ENCODE measurements at regions not wholly inside any gene's neighbourhood (a gene's known extent, or its start where the extent isn't known, plus 50 kb on each side); places are given as distances from the start of the nearest gene placed in this dataset.

DNA sequence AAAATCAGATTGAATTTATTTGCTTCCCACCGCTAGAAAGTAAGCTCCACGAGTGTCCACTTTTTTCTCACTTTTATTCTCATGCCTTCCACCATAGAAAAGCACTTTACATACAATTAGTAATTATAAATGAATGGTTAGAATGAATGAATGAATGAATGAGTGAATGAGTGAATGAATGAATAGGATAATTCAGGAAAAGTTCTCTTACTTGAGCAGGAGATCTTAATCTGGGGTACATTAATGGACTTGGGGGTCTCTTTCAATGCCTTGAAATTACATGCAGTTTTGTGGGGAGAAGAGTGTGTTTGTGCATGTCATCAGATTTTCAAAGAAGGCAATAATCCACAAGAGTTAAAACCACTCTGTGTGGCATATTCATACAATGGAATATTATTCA is 229.9 kb upstream of the NR4A3 start:
- no peak for DNase-seq (ENCODE audit: low read depth)
- H3K4me3 ChIP-seq (ENCODE audit: low read depth, low read length), result no peak overlapping the region
- TF ChIP-seq, protein P1, sequence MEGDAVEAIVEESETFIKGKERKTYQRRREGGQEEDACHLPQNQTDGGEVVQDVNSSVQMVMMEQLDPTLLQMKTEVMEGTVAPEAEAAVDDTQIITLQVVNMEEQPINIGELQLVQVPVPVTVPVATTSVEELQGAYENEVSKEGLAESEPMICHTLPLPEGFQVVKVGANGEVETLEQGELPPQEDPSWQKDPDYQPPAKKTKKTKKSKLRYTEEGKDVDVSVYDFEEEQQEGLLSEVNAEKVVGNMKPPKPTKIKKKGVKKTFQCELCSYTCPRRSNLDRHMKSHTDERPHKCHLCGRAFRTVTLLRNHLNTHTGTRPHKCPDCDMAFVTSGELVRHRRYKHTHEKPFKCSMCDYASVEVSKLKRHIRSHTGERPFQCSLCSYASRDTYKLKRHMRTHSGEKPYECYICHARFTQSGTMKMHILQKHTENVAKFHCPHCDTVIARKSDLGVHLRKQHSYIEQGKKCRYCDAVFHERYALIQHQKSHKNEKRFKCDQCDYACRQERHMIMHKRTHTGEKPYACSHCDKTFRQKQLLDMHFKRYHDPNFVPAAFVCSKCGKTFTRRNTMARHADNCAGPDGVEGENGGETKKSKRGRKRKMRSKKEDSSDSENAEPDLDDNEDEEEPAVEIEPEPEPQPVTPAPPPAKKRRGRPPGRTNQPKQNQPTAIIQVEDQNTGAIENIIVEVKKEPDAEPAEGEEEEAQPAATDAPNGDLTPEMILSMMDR (IDR thresholded peaks at IDR 0.05; ENCODE audit: control insufficient read depth, extremely low read depth, insufficient read depth), result no peak

DNA sequence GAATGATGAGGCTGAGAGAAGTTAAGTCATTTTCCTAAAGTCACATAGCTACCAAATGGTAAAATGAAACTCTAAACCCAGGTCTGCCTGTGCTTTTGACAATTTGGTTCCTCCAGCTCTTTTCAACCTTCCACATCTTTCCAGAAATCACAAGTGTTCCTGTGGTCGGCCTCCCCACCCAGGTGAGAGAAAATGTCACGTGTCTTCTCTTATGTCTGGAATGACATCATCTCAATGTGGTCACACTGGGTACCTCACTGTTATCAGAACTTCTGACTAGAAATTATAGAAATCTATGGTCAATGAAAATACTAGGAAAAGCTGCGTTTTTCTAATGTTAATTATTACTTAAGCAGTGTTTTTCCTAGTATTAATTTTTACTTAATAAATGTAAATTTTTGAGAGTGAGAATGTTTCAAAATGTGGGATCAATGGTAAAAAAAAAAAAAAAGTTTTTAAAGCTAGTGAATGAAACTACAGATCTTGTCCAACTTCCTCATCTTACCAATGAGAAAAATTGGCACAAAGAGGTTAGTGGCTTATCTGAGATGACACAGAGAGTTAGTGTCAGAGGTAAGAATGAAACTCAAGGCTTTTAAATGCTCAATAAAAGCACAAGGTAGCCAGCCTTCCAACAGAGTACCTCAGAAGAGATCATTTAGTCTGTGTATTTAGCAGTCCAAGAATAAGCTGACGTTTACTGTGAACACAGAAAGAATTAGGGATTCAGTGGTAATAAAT is 228.7 kb upstream of the NR4A3 start:
- DNase-seq (ENCODE audit: low read depth), result no peak
- H3K4me3 ChIP-seq (ENCODE audit: low read depth, low read length), result no peak overlapping the region
- TF ChIP-seq, protein P1 (IDR thresholded peaks at IDR 0.05; ENCODE audit: control insufficient read depth, extremely low read depth, insufficient read depth), result no peak

DNA sequence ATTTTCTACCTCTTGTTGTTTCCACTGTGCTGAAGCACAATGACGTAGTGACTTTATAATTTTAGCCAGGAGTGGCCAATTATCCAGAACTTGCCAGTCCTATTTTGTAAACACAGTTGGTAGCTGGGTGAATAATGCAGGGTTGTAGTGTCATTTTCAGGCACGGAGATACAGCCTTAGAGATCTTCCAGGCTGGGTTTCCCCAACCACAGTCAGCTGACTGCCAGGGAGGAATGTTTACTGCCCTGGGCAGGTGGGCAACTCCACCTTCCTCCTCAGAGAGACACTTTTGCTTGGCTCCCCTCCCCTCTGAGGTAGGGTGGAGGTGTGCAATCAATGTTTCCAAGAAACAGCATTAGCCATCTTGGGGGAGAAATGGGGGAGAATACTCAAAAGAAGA is 228.1 kb upstream of the NR4A3 start:
- TF ChIP-seq, protein P1 (IDR thresholded peaks at IDR 0.05; ENCODE audit: control insufficient read depth, extremely low read depth, insufficient read depth), result no peak
- H3K4me3 ChIP-seq (ENCODE audit: low read depth, low read length), result no peak overlapping the region
- DNase-seq (ENCODE audit: low read depth), result no peak

DNA sequence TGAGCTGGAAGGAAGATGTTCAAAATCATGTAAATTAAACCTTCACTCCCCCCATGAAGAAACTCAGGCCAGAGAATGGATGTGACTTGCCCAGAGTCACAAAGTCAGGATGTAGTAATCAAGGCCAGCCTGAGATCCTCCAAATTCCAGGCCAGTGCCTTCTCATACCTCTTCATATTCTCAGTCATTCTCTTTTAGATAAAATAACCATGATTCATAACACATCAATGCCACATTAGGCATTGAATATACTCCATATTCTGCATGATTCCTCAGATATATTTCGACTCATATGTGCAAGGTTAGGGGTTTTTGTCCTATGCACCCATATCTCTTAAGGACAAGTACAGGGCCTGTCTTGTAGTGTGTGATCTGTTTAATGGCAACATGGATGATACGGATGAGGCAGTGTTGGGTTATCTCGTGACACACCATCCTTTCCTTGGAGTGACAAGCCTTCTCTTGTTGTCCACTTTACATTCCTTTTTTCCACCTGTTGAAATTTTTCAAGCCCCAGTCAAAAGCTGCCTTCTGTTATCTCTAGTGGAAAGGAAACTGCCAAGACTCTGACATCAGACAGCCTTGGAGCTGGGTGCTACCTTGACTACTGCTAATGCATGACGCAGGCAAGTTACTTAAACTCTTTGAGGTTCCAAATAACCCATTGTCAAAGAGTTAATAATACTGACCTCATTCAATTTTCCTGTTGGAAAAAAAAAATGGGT is 227.5 kb upstream of the NR4A3 start:
- H3K4me3 ChIP-seq (ENCODE audit: low read depth, low read length), result no peak overlapping the region
- DNase-seq (ENCODE audit: low read depth), result no peak
- TF ChIP-seq, protein P1 (IDR thresholded peaks at IDR 0.05; ENCODE audit: control insufficient read depth, extremely low read depth, insufficient read depth), result no peak

DNA sequence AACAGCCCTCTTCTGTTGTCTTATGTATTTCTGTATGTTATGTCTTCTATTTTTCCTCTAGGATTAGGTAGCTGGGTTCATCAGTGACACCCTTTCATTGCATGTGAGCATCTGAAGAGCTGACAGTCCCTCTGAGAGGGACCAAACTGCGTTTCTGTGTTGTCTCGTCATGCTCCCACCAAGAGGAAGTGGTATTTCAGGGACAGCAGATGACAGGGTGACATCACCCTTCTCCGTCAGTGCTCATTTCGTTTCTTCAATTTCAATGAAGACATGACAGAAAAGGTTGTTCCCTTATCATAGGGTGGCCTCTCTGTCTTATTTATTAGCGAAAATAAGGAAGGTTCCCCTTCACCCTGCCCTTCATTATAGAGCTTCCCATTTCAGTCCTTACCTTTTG is 225.9 kb upstream of the NR4A3 start:
- DNase-seq (ENCODE audit: low read depth), result no peak
- H3K4me3 ChIP-seq (ENCODE audit: low read depth, low read length), result no peak overlapping the region
- TF ChIP-seq, protein P1 (IDR thresholded peaks at IDR 0.05; ENCODE audit: control insufficient read depth, extremely low read depth, insufficient read depth), result no peak

DNA sequence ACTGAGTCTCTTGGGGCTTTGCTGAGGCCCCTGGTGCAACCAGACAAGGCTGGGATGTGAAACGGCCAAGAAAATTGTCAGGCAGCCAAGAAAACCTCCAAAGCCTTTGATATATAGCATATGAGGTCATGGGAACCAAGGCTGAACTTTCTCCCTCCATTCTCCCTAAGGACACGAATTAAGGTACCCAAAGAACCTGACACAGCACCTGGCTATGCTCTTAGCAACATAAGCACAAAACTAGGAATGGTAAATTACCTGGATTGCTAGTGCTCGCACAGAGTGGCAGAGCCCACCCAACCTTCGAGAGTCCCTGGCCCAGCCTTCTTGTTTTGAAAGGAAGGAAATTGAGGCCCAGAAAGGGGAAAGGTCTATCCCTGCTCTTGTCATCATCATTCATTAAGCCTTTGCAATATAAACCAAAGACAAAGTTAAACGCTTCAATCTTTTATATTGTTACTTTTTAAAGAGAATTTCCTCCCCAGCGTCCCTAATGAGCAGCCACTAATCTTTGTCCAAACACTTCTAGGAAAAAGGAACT is 220.0 kb upstream of the NR4A3 start:
- H3K4me3 ChIP-seq (ENCODE audit: low read depth, low read length), result no peak overlapping the region
- no peak for DNase-seq (ENCODE audit: low read depth)
- TF ChIP-seq, protein P1 (IDR thresholded peaks at IDR 0.05; ENCODE audit: control insufficient read depth, extremely low read depth, insufficient read depth), result no peak
